ENCODE measurements at regions not wholly inside any gene's neighbourhood (a gene's known extent, or its start where the extent isn't known, plus 50 kb on each side); places are given as distances from the start of the nearest gene placed in this dataset.

- Histone ChIP-seq H3K9me3 (ENCODE audit: control insufficient read depth, low read depth, low read length) (no peaks in the 10 kb centered on the region), H3K27ac (ENCODE audit: low read length) (no peak overlapping the region), H3K36me3 (ENCODE audit: control insufficient read depth, insufficient read depth, low read length) (no peaks in the 10 kb centered on the region), H3K27me3 (ENCODE audit: control insufficient read depth, insufficient read depth, low read length) (no peaks in the 10 kb centered on the region), H3K4me1 (ENCODE audit: control insufficient read depth, insufficient read depth, low read length) (no peaks in the 10 kb centered on the region), H3K4me3 (ENCODE audit: low read length) (no peak overlapping the region)
- no CpG with 5 or more reads among the region's 2 CpGs for WGBS (ENCODE audit: insufficient coverage, low lambda C conversion rate)
- DNase-seq, result no peak
Measured at GRCh38 chr4:156476359-156476758, 495.2 kb downstream of the PDGFC start.

DNA sequence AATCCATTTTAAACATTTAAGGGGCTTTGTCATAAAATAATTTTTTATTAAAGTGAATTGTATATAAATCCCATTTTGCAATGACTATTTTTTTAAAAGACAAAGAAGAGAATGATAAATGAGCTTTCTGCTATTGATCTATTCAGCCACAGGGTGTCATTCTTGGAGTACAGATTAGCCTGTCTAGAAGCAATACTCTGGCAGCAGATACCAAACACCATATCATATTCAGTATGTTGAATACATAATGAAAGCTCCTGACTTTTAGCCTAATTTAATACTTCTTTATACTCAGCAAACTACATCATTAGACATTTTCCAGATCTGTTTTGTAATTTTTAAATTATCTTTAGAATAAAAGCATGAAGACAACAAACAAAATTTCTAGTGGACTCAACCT lies 496.3 kb downstream of the PDGFC start:
- DNase-seq, result peak in 1 of 2 donors; percentile 3
- Histone ChIP-seq H3K27ac (ENCODE audit: low read length) (no peak overlapping the region), H3K36me3 (ENCODE audit: control insufficient read depth, insufficient read depth, low read length) (no peaks in the 10 kb centered on the region), H3K4me1 (ENCODE audit: control insufficient read depth, insufficient read depth, low read length) (no peaks in the 10 kb centered on the region), H3K4me3 (ENCODE audit: low read length) (no peak overlapping the region), H3K27me3 (ENCODE audit: control insufficient read depth, insufficient read depth, low read length) (no peaks in the 10 kb centered on the region), H3K9me3 (ENCODE audit: control insufficient read depth, low read depth, low read length) (no peaks in the 10 kb centered on the region)

- DNase-seq, result no peak
- Histone ChIP-seq H3K27ac (ENCODE audit: low read length) (no peak overlapping the region), H3K4me1 (ENCODE audit: control insufficient read depth, insufficient read depth, low read length) (no peaks in the 10 kb centered on the region), H3K27me3 (ENCODE audit: control insufficient read depth, insufficient read depth, low read length) (no peaks in the 10 kb centered on the region), H3K9me3 (ENCODE audit: control insufficient read depth, low read depth, low read length) (no peaks in the 10 kb centered on the region), H3K4me3 (ENCODE audit: low read length) (no peak overlapping the region), H3K36me3 (ENCODE audit: control insufficient read depth, insufficient read depth, low read length) (no peaks in the 10 kb centered on the region)
- 89% methylated on average over 2 of the region's 3 CpGs for WGBS (ENCODE audit: insufficient coverage, low lambda C conversion rate)
Measured at GRCh38 chr4:156473151-156473550, 498.4 kb downstream of the PDGFC start.

- Histone ChIP-seq H3K27ac (ENCODE audit: low read length) (no peak overlapping the region), H3K27me3 (ENCODE audit: control insufficient read depth, insufficient read depth, low read length) (no peaks in the 10 kb centered on the region), H3K4me1 (ENCODE audit: control insufficient read depth, insufficient read depth, low read length) (no peaks in the 10 kb centered on the region), H3K9me3 (ENCODE audit: control insufficient read depth, low read depth, low read length) (no peaks in the 10 kb centered on the region), H3K4me3 (ENCODE audit: low read length) (no peak overlapping the region), H3K36me3 (ENCODE audit: control insufficient read depth, insufficient read depth, low read length) (no peaks in the 10 kb centered on the region)
- no CpG with 5 or more reads among the region's 1 CpG for WGBS (ENCODE audit: insufficient coverage, low lambda C conversion rate)
- no peak for DNase-seq
Measured at GRCh38 chr4:156472624-156473023, 499.0 kb downstream of the PDGFC start.

DNA sequence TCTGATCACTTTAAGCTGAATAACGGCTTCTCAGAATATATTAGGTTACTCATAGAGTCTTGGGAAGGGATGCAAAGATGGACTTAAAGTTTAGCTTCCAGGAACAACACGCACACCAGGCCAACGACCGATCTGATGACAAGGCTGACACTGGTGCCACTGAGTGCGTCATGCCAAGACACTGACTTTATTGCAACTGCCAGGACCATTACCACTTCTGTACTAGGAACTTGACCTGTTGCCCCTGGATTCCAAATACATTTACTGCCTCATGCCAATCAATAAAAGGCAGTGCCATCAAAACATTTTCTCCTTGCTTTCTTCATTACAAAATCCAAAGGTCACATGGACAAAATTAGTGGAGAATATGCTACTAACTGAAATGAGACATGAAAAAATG lies 505.9 kb upstream of the CTSO start:
- Histone ChIP-seq H3K9me3 (ENCODE audit: control insufficient read depth, low read depth, low read length) (no peaks in the 10 kb centered on the region), H3K36me3 (ENCODE audit: control insufficient read depth, insufficient read depth, low read length) (no peaks in the 10 kb centered on the region), H3K27ac (ENCODE audit: low read length) (no peak overlapping the region), H3K27me3 (ENCODE audit: control insufficient read depth, insufficient read depth, low read length) (no peaks in the 10 kb centered on the region), H3K4me3 (ENCODE audit: low read length) (no peak overlapping the region), H3K4me1 (ENCODE audit: control insufficient read depth, insufficient read depth, low read length) (no peaks in the 10 kb centered on the region)
- DNase-seq, result no peak
- no CpG with 5 or more reads among the region's 5 CpGs for WGBS (ENCODE audit: insufficient coverage, low lambda C conversion rate)

- Histone ChIP-seq H3K4me1 (ENCODE audit: control insufficient read depth, insufficient read depth, low read length) (no peaks in the 10 kb centered on the region), H3K9me3 (ENCODE audit: control insufficient read depth, low read depth, low read length) (no peaks in the 10 kb centered on the region), H3K27me3 (ENCODE audit: control insufficient read depth, insufficient read depth, low read length) (no peaks in the 10 kb centered on the region), H3K4me3 (ENCODE audit: low read length) (no peak overlapping the region), H3K27ac (ENCODE audit: low read length) (no peak overlapping the region), H3K36me3 (ENCODE audit: control insufficient read depth, insufficient read depth, low read length) (no peaks in the 10 kb centered on the region)
- no CpG with 5 or more reads among the region's 2 CpGs for WGBS (ENCODE audit: insufficient coverage, low lambda C conversion rate)
- no peak for DNase-seq
Measured at GRCh38 chr4:156456830-156457229, 503.2 kb upstream of the CTSO start.

DNA sequence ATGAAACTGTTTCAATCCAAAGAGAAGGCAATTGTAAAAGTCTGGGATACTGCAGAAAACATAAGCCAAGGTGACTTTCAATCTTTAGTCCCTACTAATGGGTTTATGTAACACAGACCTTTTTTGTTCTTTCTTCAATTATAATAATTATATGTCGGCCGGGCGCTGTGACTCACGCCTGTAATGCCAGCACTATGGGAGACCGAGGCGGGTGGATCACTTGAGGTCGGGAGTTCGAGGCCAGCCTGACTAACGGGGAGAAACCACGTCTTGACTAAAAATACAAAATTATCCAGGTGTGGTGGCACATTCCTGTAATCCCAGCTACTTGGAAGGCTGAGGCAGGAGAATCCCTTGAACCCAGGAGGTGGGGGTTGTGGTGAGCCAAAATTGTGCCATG lies 489.8 kb upstream of the CTSO start:
- Histone ChIP-seq H3K4me1 (ENCODE audit: control insufficient read depth, insufficient read depth, low read length) (no peaks in the 10 kb centered on the region), H3K9me3 (ENCODE audit: control insufficient read depth, low read depth, low read length) (no peaks in the 10 kb centered on the region), H3K4me3 (ENCODE audit: low read length) (no peak overlapping the region), H3K27me3 (ENCODE audit: control insufficient read depth, insufficient read depth, low read length) (no peaks in the 10 kb centered on the region), H3K27ac (ENCODE audit: low read length) (no peak overlapping the region), H3K36me3 (ENCODE audit: control insufficient read depth, insufficient read depth, low read length) (no peaks in the 10 kb centered on the region)
- 100% methylated on average over 3 of the region's 10 CpGs for WGBS (ENCODE audit: insufficient coverage, low lambda C conversion rate)
- no peak for DNase-seq

- Histone ChIP-seq H3K4me3 (ENCODE audit: low read length) (no peak overlapping the region), H3K9me3 (ENCODE audit: control insufficient read depth, low read depth, low read length) (no peaks in the 10 kb centered on the region), H3K36me3 (ENCODE audit: control insufficient read depth, insufficient read depth, low read length) (no peaks in the 10 kb centered on the region), H3K27ac (ENCODE audit: low read length) (no peak overlapping the region), H3K27me3 (ENCODE audit: control insufficient read depth, insufficient read depth, low read length) (no peaks in the 10 kb centered on the region), H3K4me1 (ENCODE audit: control insufficient read depth, insufficient read depth, low read length) (no peaks in the 10 kb centered on the region)
- DNase-seq, result no peak
Measured at GRCh38 chr4:156442912-156443311, 489.2 kb upstream of the CTSO start.

DNA sequence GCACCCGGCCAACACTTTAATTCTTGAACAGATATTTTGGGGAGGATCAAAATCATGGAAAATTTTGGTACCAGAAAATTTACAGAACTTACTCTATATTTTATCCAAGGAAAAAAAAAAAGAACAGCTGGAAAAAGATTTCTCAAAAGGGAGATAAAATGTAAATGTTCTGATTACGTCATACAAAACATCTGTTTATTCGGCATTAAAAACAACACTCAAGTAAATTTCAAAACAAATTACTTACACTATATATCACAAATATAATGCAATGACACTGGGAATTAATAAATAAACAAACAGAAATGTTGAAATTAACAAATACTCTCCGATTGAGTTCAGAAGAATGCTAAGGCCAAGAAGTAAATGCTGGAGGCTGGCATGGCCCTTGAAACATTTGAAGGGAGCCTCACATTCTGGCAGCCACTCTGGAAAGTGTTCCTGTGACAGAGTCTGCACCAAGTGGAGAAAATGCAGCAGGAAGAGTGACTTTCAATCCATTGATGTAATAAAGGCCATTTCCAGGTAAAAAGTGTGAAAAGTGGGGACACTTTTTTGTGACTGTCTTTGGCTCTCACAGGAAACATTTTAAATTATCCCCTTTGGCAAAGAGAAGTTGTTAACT lies 486.0 kb upstream of the CTSO start:
- no peak for DNase-seq
- Histone ChIP-seq H3K4me3 (ENCODE audit: low read length) (no peak overlapping the region), H3K4me1 (ENCODE audit: control insufficient read depth, insufficient read depth, low read length) (no peaks in the 10 kb centered on the region), H3K27ac (ENCODE audit: low read length) (no peak overlapping the region), H3K36me3 (ENCODE audit: control insufficient read depth, insufficient read depth, low read length) (no peaks in the 10 kb centered on the region), H3K27me3 (ENCODE audit: control insufficient read depth, insufficient read depth, low read length) (no peaks in the 10 kb centered on the region), H3K9me3 (ENCODE audit: control insufficient read depth, low read depth, low read length) (peaks cover 2% of the 10 kb centered on the region)
- 84% methylated on average over 3 of the region's 4 CpGs for WGBS (ENCODE audit: insufficient coverage, low lambda C conversion rate)

DNA sequence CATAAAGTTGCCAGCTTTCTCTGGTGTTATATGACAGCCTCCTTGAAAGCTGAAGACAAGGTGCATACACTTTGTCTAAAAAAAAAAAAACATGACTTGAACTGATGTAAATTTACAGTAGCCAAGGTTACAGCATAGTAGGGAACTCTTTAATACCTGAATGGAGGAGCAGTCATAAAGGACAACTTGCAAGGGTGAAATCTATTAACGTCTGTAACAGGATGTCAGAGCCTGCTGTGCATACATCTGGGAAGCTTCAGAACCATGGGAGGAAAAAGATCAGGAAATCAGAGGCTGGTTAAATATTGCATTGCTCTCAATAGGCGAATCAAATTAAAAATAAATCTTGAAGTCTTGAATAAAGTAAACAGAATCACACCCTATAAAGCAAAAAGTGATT lies 484.0 kb upstream of the CTSO start:
- DNase-seq, result no peak
- no peaks in the 10 kb centered on the region for H3K27me3 ChIP-seq (ENCODE audit: control insufficient read depth, insufficient read depth, low read length)
- no peak overlapping the region for H3K27ac ChIP-seq (ENCODE audit: low read length)
- H3K9me3 ChIP-seq (ENCODE audit: control insufficient read depth, low read depth, low read length), result peaks cover 2% of the 10 kb centered on the region
- H3K4me1 ChIP-seq (ENCODE audit: control insufficient read depth, insufficient read depth, low read length), result no peaks in the 10 kb centered on the region
- no peaks in the 10 kb centered on the region for H3K36me3 ChIP-seq (ENCODE audit: control insufficient read depth, insufficient read depth, low read length)
- WGBS (ENCODE audit: insufficient coverage, low lambda C conversion rate), result no CpG with 5 or more reads among the region's 2 CpGs
- no peak overlapping the region for H3K4me3 ChIP-seq (ENCODE audit: low read length)

- peaks cover 2% of the 10 kb centered on the region for H3K4me1 ChIP-seq (ENCODE audit: control insufficient read depth, insufficient read depth, low read length)
Measured at GRCh38 chr4:156422576-156422975, 468.9 kb upstream of the CTSO start.

More at GRCh38 chr4:156422576-156422975, 468.9 kb upstream of the CTSO start:
- H3K4me3 ChIP-seq (ENCODE audit: low read length), result no peak overlapping the region
- no peaks in the 10 kb centered on the region for H3K36me3 ChIP-seq (ENCODE audit: control insufficient read depth, insufficient read depth, low read length)
- H3K27me3 ChIP-seq (ENCODE audit: control insufficient read depth, insufficient read depth, low read length), result no peaks in the 10 kb centered on the region
- WGBS (ENCODE audit: insufficient coverage, low lambda C conversion rate), result 100% methylated on average over 1 of the region's 1 CpG
- no peak for DNase-seq
- H3K9me3 ChIP-seq (ENCODE audit: control insufficient read depth, low read depth, low read length), result no peaks in the 10 kb centered on the region
- no peak overlapping the region for H3K27ac ChIP-seq (ENCODE audit: low read length)

All from large intestine (tissue), 3 donors.